GM12872 (cell line): ENCODE measurements at regions not wholly inside any gene's neighbourhood (a gene's known extent, or its start where the extent isn't known, plus 50 kb on each side); places are given as distances from the start of the nearest gene placed in this dataset.

ENCODE experiments used
- TF ChIP-seq, protein P1 (sequence below): IDR thresholded peaks from 3 replicates; pipeline ENCODE4 v1.5.1; 2011; ENCODE audit warnings: low read depth, mild to moderate bottlenecking, low read length, moderate library complexity; ENCODE audit not compliant: insufficient read depth

DNA sequence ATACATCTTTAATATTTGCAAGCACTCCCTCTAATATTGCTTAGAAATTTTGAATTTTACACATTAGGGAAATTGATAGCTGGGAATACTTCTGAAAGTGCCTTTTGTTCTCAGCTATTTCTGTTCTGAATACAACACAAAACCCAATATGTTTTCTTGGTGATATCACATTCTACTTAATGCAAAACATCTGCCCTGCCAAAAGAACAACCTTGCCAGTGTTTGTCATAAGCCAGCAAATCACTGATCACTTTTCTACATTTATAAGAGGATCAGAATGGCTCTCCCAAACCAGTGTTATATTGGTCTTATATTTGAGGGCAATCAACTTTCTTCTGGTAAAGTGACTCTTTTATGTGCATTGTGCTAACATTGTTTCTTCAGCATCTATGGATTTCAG is 126.8 kb upstream of the APOOL start:
- TF ChIP-seq, protein P1, sequence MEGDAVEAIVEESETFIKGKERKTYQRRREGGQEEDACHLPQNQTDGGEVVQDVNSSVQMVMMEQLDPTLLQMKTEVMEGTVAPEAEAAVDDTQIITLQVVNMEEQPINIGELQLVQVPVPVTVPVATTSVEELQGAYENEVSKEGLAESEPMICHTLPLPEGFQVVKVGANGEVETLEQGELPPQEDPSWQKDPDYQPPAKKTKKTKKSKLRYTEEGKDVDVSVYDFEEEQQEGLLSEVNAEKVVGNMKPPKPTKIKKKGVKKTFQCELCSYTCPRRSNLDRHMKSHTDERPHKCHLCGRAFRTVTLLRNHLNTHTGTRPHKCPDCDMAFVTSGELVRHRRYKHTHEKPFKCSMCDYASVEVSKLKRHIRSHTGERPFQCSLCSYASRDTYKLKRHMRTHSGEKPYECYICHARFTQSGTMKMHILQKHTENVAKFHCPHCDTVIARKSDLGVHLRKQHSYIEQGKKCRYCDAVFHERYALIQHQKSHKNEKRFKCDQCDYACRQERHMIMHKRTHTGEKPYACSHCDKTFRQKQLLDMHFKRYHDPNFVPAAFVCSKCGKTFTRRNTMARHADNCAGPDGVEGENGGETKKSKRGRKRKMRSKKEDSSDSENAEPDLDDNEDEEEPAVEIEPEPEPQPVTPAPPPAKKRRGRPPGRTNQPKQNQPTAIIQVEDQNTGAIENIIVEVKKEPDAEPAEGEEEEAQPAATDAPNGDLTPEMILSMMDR = no peak

- TF ChIP-seq, protein P1 = no peak
Observed at GRCh38 chrX:84893897-84894296, 109.8 kb upstream of the APOOL start.

GRCh38 chrX:84907324-84907968 is 96.2 kb upstream of the APOOL start:
- TF ChIP-seq, protein P1 = no peak

DNA sequence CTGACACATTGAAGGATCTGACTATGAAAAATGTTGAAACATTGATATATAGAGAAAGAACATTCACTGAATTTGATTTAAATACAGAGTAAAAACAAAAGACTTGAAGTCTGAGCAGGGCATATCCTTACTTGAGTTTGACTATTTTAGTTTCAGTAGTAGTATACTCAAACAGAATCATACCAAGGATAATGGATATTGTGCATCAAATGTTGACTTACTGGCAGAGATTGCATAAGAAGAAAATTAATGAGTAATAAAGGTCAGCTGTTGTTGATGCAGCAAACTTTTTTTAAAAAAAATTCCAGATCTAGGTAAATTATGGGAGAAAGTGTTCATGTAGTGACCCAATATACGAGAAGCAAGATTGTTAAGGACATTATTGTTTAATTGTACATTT is 94.5 kb upstream of the APOOL start:
- TF ChIP-seq, protein P1 = no peak

- TF ChIP-seq, protein P1 = no peak
Observed at GRCh38 chrX:84924624-84925023, 79.1 kb upstream of the APOOL start.

GRCh38 chrX:84932814-84933213 is 70.9 kb upstream of the APOOL start:
- TF ChIP-seq, protein P1 = no peak

GRCh38 chrX:84933956-84934556 is 69.6 kb upstream of the APOOL start:
- TF ChIP-seq, protein P1 = no peak
